ENCODE measurements at regions not wholly inside any gene's neighbourhood (a gene's known extent, or its start where the extent isn't known, plus 50 kb on each side); places are given as distances from the start of the nearest gene placed in this dataset.

- no peaks in the 10 kb centered on the region for H3K27me3 ChIP-seq (replicated peaks in 1 of 4; ENCODE audit: control extremely low read depth in 1 of 4, control insufficient read depth in 3 of 4, insufficient read depth in 4 of 4, low read length in 3 of 4)
- no peaks in the 10 kb centered on the region for H3K9me3 Mint-ChIP-seq (ENCODE audit: insufficient read depth)
- H3K79me2 ChIP-seq (ENCODE audit: control insufficient read depth, insufficient read depth, low read length): no peaks in the 10 kb centered on the region
- WGBS (ENCODE audit: insufficient coverage): 83% methylated on average over 8 of the region's 9 CpGs
- H3K4me1 ChIP-seq (ENCODE audit: control insufficient read depth in 2 of 2, insufficient read depth in 2 of 2, low read length in 2 of 2): no peaks in the 10 kb centered on the region
- no peaks in the 10 kb centered on the region for H4K20me1 ChIP-seq (ENCODE audit: control insufficient read depth, insufficient read depth, low read length, poor library complexity, severe bottlenecking)
- CTCF ChIA-PET: no interaction called here
- H2AFZ ChIP-seq (ENCODE audit: insufficient read depth, low read depth, low read length, poor library complexity, severe bottlenecking): no peak overlapping the region
- no peaks in the 10 kb centered on the region for H3K4me1 Mint-ChIP-seq
- no peak overlapping the region for H3K9ac ChIP-seq (ENCODE audit: low read length)
- DNase-seq (no peak), ATAC-seq (ENCODE audit: low read depth) (no peak)
- no peak overlapping the region for H3K4me3 ChIP-seq (ENCODE audit: control extremely low read depth in 1 of 5, extremely low read depth in 1 of 5, insufficient read depth in 1 of 5, low read depth in 2 of 5, low read length in 4 of 5)
- no peak overlapping the region for H3K27ac Mint-ChIP-seq
- no peak overlapping the region for H3K4me2 ChIP-seq (replicated peaks; ENCODE audit: low read depth, low read length, poor library complexity, severe bottlenecking)
- intact Hi-C loops (cut with micrococcal nuclease): no loop called here
- TF ChIP-seq CTCF (IDR thresholded peaks at IDR 0.05) (no peak), EZH2 (IDR thresholded peaks at IDR 0.05; ENCODE audit: borderline replicate concordance, insufficient read depth, low read depth, low read length, poor library complexity, severe bottlenecking) (no peak)
- no peaks in the 10 kb centered on the region for H3K36me3 ChIP-seq (replicated peaks in 1 of 2; ENCODE audit: control extremely low read depth in 1 of 2, control insufficient read depth in 1 of 2, extremely low read depth in 1 of 2, insufficient read depth in 2 of 2, low read length in 1 of 2)
- H3K27ac ChIP-seq (ENCODE audit: low read length in 2 of 2): no peak overlapping the region
- peaks cover 16% of the 10 kb centered on the region for H3K27me3 Mint-ChIP-seq
- H3K4me3 Mint-ChIP-seq: no peak overlapping the region
- POLR2A ChIA-PET: no interaction called here
- no peaks in the 10 kb centered on the region for H3K9me3 ChIP-seq (ENCODE audit: control extremely low read depth in 1 of 3, control insufficient read depth in 2 of 3, insufficient read depth in 1 of 3, low read length in 2 of 3)
These were observed 133.7 kb upstream of the CCNG1 start for GRCh38 chr5:163303718-163304117.

GRCh38 chr5:163305655-163306054 is 131.7 kb upstream of the CCNG1 start:
- DNase-seq: no peak
- Mint-ChIP-seq H3K27ac (no peak overlapping the region), H3K4me3 (no peak overlapping the region), H3K27me3 (peaks cover 13% of the 10 kb centered on the region), H3K9me3 (ENCODE audit: insufficient read depth) (no peaks in the 10 kb centered on the region), H3K4me1 (no peaks in the 10 kb centered on the region)
- H3K79me2 ChIP-seq (ENCODE audit: control insufficient read depth, insufficient read depth, low read length): no peaks in the 10 kb centered on the region
- TF ChIP-seq CTCF (IDR thresholded peaks at IDR 0.05) (no peak), EZH2 (IDR thresholded peaks at IDR 0.05; ENCODE audit: borderline replicate concordance, insufficient read depth, low read depth, low read length, poor library complexity, severe bottlenecking) (no peak)
- H3K27ac ChIP-seq (ENCODE audit: low read length in 2 of 2): no peak overlapping the region
- H4K20me1 ChIP-seq (ENCODE audit: control insufficient read depth, insufficient read depth, low read length, poor library complexity, severe bottlenecking): no peaks in the 10 kb centered on the region
- H3K4me3 ChIP-seq (ENCODE audit: control extremely low read depth in 1 of 5, extremely low read depth in 1 of 5, insufficient read depth in 1 of 5, low read depth in 2 of 5, low read length in 4 of 5): no peak overlapping the region
- 100% methylated on average over 1 of the region's 3 CpGs for WGBS (ENCODE audit: insufficient coverage)
- no peaks in the 10 kb centered on the region for H3K27me3 ChIP-seq (replicated peaks in 1 of 4; ENCODE audit: control extremely low read depth in 1 of 4, control insufficient read depth in 3 of 4, insufficient read depth in 4 of 4, low read length in 3 of 4)
- intact Hi-C loops (cut with micrococcal nuclease): loop anchor here (2.0 kb wide), 1 partner anchor 103 kb away; no protein-coding TSS in a partner anchor
- H3K4me2 ChIP-seq (replicated peaks; ENCODE audit: low read depth, low read length, poor library complexity, severe bottlenecking): no peak overlapping the region
- H3K9ac ChIP-seq (ENCODE audit: low read length): no peak overlapping the region
- CTCF ChIA-PET: interaction anchor here (1.6 kb wide), 1 partner anchor 103 kb away, joined by 10 read pairs; no protein-coding TSS in a partner anchor
- H3K36me3 ChIP-seq (replicated peaks in 1 of 2; ENCODE audit: control extremely low read depth in 1 of 2, control insufficient read depth in 1 of 2, extremely low read depth in 1 of 2, insufficient read depth in 2 of 2, low read length in 1 of 2): no peaks in the 10 kb centered on the region
- no peaks in the 10 kb centered on the region for H3K9me3 ChIP-seq (ENCODE audit: control extremely low read depth in 1 of 3, control insufficient read depth in 2 of 3, insufficient read depth in 1 of 3, low read length in 2 of 3)
- no peak for ATAC-seq (ENCODE audit: low read depth)
- no peak overlapping the region for H2AFZ ChIP-seq (ENCODE audit: insufficient read depth, low read depth, low read length, poor library complexity, severe bottlenecking)
- POLR2A ChIA-PET: no interaction called here
- no peaks in the 10 kb centered on the region for H3K4me1 ChIP-seq (ENCODE audit: control insufficient read depth in 2 of 2, insufficient read depth in 2 of 2, low read length in 2 of 2)

All from B cell (primary cell).